ENCODE measurements at regions not wholly inside any gene's neighbourhood (a gene's known extent, or its start where the extent isn't known, plus 50 kb on each side); places are given as distances from the start of the nearest gene placed in this dataset.

- intact Hi-C loops (cut with micrococcal nuclease): no loop called here
- H3K4me3 Mint-ChIP-seq: no peak overlapping the region
- H3K4me1 Mint-ChIP-seq (ENCODE audit: low read depth): no peaks in the 10 kb centered on the region
- no peak for DNase-seq (ENCODE audit: low spot score)
- no peaks in the 10 kb centered on the region for H3K36me3 Mint-ChIP-seq (ENCODE audit: low read depth)
- no peaks in the 10 kb centered on the region for H3K9me3 Mint-ChIP-seq
- no peaks in the 10 kb centered on the region for H3K27me3 Mint-ChIP-seq (ENCODE audit: insufficient read depth)
- H3K27ac Mint-ChIP-seq: no peak overlapping the region
Observed at GRCh38 chr10:28151636-28152035, 151.2 kb downstream of the MPP7 start.

- H3K4me1 Mint-ChIP-seq (ENCODE audit: low read depth): no peaks in the 10 kb centered on the region
- intact Hi-C loops (cut with micrococcal nuclease): no loop called here
- H3K27ac Mint-ChIP-seq: no peak overlapping the region
- no peak overlapping the region for H3K4me3 Mint-ChIP-seq
- H3K27me3 Mint-ChIP-seq (ENCODE audit: insufficient read depth): no peaks in the 10 kb centered on the region
- no peaks in the 10 kb centered on the region for H3K36me3 Mint-ChIP-seq (ENCODE audit: low read depth)
- DNase-seq (ENCODE audit: low spot score): no peak
- H3K9me3 Mint-ChIP-seq: no peaks in the 10 kb centered on the region
Observed at GRCh38 chr10:28149746-28150145, 150.9 kb upstream of the ODAD2 start.

- H3K36me3 Mint-ChIP-seq (ENCODE audit: low read depth): no peaks in the 10 kb centered on the region
- no peaks in the 10 kb centered on the region for H3K4me1 Mint-ChIP-seq (ENCODE audit: low read depth)
- H3K9me3 Mint-ChIP-seq: no peaks in the 10 kb centered on the region
- H3K27ac Mint-ChIP-seq: no peak overlapping the region
- intact Hi-C loops (cut with micrococcal nuclease): no loop called here
- no peak for DNase-seq (ENCODE audit: low spot score)
- H3K27me3 Mint-ChIP-seq (ENCODE audit: insufficient read depth): no peaks in the 10 kb centered on the region
- no peak overlapping the region for H3K4me3 Mint-ChIP-seq
Observed at GRCh38 chr10:28147706-28148105, 148.8 kb upstream of the ODAD2 start.

- no peak overlapping the region for H3K4me3 Mint-ChIP-seq
- no peaks in the 10 kb centered on the region for H3K36me3 Mint-ChIP-seq (ENCODE audit: low read depth)
- no peak overlapping the region for H3K27ac Mint-ChIP-seq
- no peaks in the 10 kb centered on the region for H3K4me1 Mint-ChIP-seq (ENCODE audit: low read depth)
- H3K9me3 Mint-ChIP-seq: peaks cover 23% of the 10 kb centered on the region
- intact Hi-C loops (cut with micrococcal nuclease): no loop called here
- no peak for DNase-seq (ENCODE audit: low spot score)
- H3K27me3 Mint-ChIP-seq (ENCODE audit: insufficient read depth): no peaks in the 10 kb centered on the region
Observed at GRCh38 chr10:28139138-28139537, 140.3 kb upstream of the ODAD2 start.

- Mint-ChIP-seq H3K27me3 (ENCODE audit: insufficient read depth) (no peaks in the 10 kb centered on the region), H3K36me3 (ENCODE audit: low read depth) (no peaks in the 10 kb centered on the region), H3K9me3 (peaks cover 23% of the 10 kb centered on the region), H3K4me1 (ENCODE audit: low read depth) (no peaks in the 10 kb centered on the region), H3K4me3 (no peak overlapping the region), H3K27ac (no peak overlapping the region)
- intact Hi-C loops (cut with micrococcal nuclease): no loop called here
- no peak for DNase-seq (ENCODE audit: low spot score)
Observed at GRCh38 chr10:28137907-28138880, 139.3 kb upstream of the ODAD2 start.

- no peak for DNase-seq (ENCODE audit: low spot score)
- H3K4me3 Mint-ChIP-seq: no peak overlapping the region
- peaks cover 23% of the 10 kb centered on the region for H3K9me3 Mint-ChIP-seq
- H3K4me1 Mint-ChIP-seq (ENCODE audit: low read depth): no peaks in the 10 kb centered on the region
- no peaks in the 10 kb centered on the region for H3K36me3 Mint-ChIP-seq (ENCODE audit: low read depth)
- intact Hi-C loops (cut with micrococcal nuclease): no loop called here
- no peaks in the 10 kb centered on the region for H3K27me3 Mint-ChIP-seq (ENCODE audit: insufficient read depth)
- no peak overlapping the region for H3K27ac Mint-ChIP-seq
Observed at GRCh38 chr10:28135258-28135657, 136.4 kb upstream of the ODAD2 start.

GRCh38 chr10:28130267-28130666 is 131.4 kb upstream of the ODAD2 start:
- Mint-ChIP-seq H3K36me3 (ENCODE audit: low read depth) (no peaks in the 10 kb centered on the region), H3K9me3 (no peaks in the 10 kb centered on the region), H3K27me3 (ENCODE audit: insufficient read depth) (no peaks in the 10 kb centered on the region), H3K4me3 (no peak overlapping the region), H3K4me1 (ENCODE audit: low read depth) (no peaks in the 10 kb centered on the region), H3K27ac (no peak overlapping the region)
- intact Hi-C loops (cut with micrococcal nuclease): no loop called here
- no peak for DNase-seq (ENCODE audit: low spot score)

- H3K27me3 Mint-ChIP-seq (ENCODE audit: insufficient read depth): no peaks in the 10 kb centered on the region
- no peaks in the 10 kb centered on the region for H3K4me1 Mint-ChIP-seq (ENCODE audit: low read depth)
- no peaks in the 10 kb centered on the region for H3K36me3 Mint-ChIP-seq (ENCODE audit: low read depth)
- intact Hi-C loops (cut with micrococcal nuclease): no loop called here
- H3K9me3 Mint-ChIP-seq: no peaks in the 10 kb centered on the region
- H3K27ac Mint-ChIP-seq: no peak overlapping the region
- DNase-seq (ENCODE audit: low spot score): no peak
- H3K4me3 Mint-ChIP-seq: no peak overlapping the region
Observed at GRCh38 chr10:28127881-28128280, 129.0 kb upstream of the ODAD2 start.

GRCh38 chr10:28125701-28126100 is 126.8 kb upstream of the ODAD2 start:
- Mint-ChIP-seq H3K4me1 (ENCODE audit: low read depth) (no peaks in the 10 kb centered on the region), H3K27me3 (ENCODE audit: insufficient read depth) (no peaks in the 10 kb centered on the region), H3K9me3 (no peaks in the 10 kb centered on the region), H3K36me3 (ENCODE audit: low read depth) (no peaks in the 10 kb centered on the region), H3K27ac (no peak overlapping the region), H3K4me3 (no peak overlapping the region)
- intact Hi-C loops (cut with micrococcal nuclease): no loop called here
- no peak for DNase-seq (ENCODE audit: low spot score)

GRCh38 chr10:28120795-28121194 is 121.9 kb upstream of the ODAD2 start:
- H3K27me3 Mint-ChIP-seq (ENCODE audit: insufficient read depth): no peaks in the 10 kb centered on the region
- no peaks in the 10 kb centered on the region for H3K9me3 Mint-ChIP-seq
- intact Hi-C loops (cut with micrococcal nuclease): no loop called here
- H3K36me3 Mint-ChIP-seq (ENCODE audit: low read depth): no peaks in the 10 kb centered on the region
- peaks cover 10% of the 10 kb centered on the region for H3K4me1 Mint-ChIP-seq (ENCODE audit: low read depth)
- no peak for DNase-seq (ENCODE audit: low spot score)
- H3K4me3 Mint-ChIP-seq: no peak overlapping the region
- no peak overlapping the region for H3K27ac Mint-ChIP-seq

GRCh38 chr10:28120043-28120749 is 121.3 kb upstream of the ODAD2 start:
- H3K4me1 Mint-ChIP-seq (ENCODE audit: low read depth): peaks cover 10% of the 10 kb centered on the region
- no peaks in the 10 kb centered on the region for H3K9me3 Mint-ChIP-seq
- no peak overlapping the region for H3K4me3 Mint-ChIP-seq
- H3K27me3 Mint-ChIP-seq (ENCODE audit: insufficient read depth): no peaks in the 10 kb centered on the region
- intact Hi-C loops (cut with micrococcal nuclease): no loop called here
- no peak for DNase-seq (ENCODE audit: low spot score)
- no peaks in the 10 kb centered on the region for H3K36me3 Mint-ChIP-seq (ENCODE audit: low read depth)
- no peak overlapping the region for H3K27ac Mint-ChIP-seq

- Mint-ChIP-seq H3K4me1 (ENCODE audit: low read depth) (peaks cover 10% of the 10 kb centered on the region), H3K27me3 (ENCODE audit: insufficient read depth) (no peaks in the 10 kb centered on the region), H3K9me3 (no peaks in the 10 kb centered on the region), H3K4me3 (no peak overlapping the region), H3K27ac (no peak overlapping the region), H3K36me3 (ENCODE audit: low read depth) (no peaks in the 10 kb centered on the region)
- no peak for DNase-seq (ENCODE audit: low spot score)
- intact Hi-C loops (cut with micrococcal nuclease): no loop called here
Observed at GRCh38 chr10:28118985-28119628, 120.2 kb upstream of the ODAD2 start.

GRCh38 chr10:28113202-28113601 is 114.3 kb upstream of the ODAD2 start:
- Mint-ChIP-seq H3K27ac (no peak overlapping the region), H3K4me3 (no peak overlapping the region)
- intact Hi-C loops (cut with micrococcal nuclease): no loop called here

More at GRCh38 chr10:28113202-28113601, 114.3 kb upstream of the ODAD2 start:
- H3K4me1 Mint-ChIP-seq (ENCODE audit: low read depth): no peaks in the 10 kb centered on the region
- DNase-seq (ENCODE audit: low spot score): no peak
- H3K27me3 Mint-ChIP-seq (ENCODE audit: insufficient read depth): no peaks in the 10 kb centered on the region
- no peaks in the 10 kb centered on the region for H3K9me3 Mint-ChIP-seq
- no peaks in the 10 kb centered on the region for H3K36me3 Mint-ChIP-seq (ENCODE audit: low read depth)
